CMK (cell line): ENCODE measurements at regions not wholly inside any gene's neighbourhood (a gene's known extent, or its start where the extent isn't known, plus 50 kb on each side); places are given as distances from the start of the nearest gene placed in this dataset.
"Not testable (repeated sequence)": the region's sequence is repeated elsewhere in the genome, so short reads cannot be mapped to it uniquely, and the experiment has no call there.

ENCODE experiments used
- DNase-seq: peaks from one replicate; pipeline ENCODE4 v3.0.0-alpha.2; 2010; ENCODE audit warnings: low read depth

DNA sequence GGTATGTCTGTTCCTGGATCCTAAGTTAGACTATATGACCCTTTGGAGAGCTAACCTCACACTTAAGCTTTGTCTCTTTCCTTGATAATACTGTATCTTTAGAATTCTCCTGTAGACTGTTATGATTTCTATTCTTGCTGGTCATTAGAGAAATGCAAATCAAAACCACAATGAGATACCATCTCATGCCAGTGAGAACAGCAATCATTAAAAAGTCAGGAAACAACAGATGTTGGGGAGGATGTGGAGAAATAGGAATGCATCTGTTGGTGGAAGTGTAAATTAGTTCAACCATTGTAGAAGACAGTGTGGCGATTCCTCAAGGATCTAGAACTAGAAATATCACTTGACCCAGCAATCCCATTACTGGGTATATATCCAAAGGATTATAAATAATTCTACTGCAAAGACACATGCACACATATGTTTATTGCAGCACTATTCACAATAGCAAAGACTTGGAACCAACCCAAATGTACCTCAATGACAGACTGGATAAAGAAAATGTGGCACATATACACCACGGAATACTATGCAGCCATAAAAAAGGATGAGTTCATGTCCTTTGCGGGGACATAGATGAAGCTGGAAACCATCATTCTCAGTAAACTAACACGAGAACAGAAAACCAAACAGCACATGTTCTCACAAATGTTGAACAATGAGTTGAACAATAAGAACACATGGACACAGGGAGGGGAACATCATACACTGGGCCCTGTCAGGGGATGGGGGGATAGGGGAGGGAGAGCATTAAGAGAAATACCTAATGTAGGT lies 867.8 kb upstream of the ADGRB3 start:
- not testable (repeated sequence) for DNase-seq

GRCh38 chr6:67766057-67766456 lies 869.0 kb upstream of the ADGRB3 start:
- DNase-seq = no peak

GRCh38 chr6:67759001-67759400 lies 876.1 kb upstream of the ADGRB3 start:
- no peak for DNase-seq

DNA sequence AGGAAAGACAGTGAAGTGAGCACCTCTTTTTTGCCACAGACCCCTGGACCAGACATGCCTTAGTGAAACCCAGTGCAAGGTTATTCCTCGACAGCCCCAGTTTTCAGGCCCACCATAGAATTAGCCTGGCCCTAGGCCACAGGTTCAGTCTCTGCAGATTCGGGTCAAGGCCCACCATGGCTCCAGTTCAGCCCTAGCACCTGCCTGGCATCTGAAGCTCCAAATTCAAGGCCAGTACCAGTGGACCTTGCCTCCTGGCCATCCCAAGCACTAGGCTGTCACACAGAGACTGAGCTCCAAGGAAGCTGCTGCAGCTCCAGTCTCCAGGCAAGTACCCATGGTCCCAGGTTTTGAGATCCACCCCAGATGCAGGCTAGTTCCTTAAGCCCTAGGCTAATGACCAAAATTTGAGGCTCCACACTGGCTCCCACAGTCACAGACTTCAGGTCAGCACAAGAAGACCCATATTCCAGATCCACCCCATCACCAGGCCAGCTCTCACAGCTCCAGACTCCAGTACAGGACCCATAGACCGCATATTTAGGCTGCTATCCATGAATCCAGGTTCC lies 877.5 kb upstream of the ADGRB3 start:
- no peak for DNase-seq

DNA sequence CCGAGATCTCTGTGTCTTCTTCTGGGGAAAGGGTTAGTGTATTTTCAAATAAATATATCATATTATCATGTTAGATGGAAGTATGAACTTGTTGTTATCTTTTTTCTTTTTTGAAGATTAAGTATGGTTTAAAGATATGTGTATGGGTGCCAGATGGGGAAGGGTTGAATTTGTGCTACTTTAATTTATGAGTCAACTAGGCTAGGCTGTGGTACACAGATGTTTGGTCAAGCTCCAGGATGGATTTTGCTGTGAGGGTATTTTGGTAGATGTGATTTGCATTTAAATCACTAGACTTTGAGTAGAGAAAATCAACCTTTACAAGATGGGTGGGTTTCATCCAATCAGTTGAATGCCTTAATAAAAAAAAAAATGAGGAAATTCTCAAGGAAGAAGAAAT lies 886.6 kb upstream of the ADGRB3 start:
- DNase-seq = no peak

- no peak for DNase-seq
Observed at GRCh38 chr6:67736816-67737215, 898.3 kb upstream of the ADGRB3 start.

GRCh38 chr6:67736161-67736560 lies 898.9 kb upstream of the ADGRB3 start:
- DNase-seq = no peak

GRCh38 chr6:67735623-67736022 lies 899.5 kb upstream of the ADGRB3 start:
- no peak for DNase-seq

DNA sequence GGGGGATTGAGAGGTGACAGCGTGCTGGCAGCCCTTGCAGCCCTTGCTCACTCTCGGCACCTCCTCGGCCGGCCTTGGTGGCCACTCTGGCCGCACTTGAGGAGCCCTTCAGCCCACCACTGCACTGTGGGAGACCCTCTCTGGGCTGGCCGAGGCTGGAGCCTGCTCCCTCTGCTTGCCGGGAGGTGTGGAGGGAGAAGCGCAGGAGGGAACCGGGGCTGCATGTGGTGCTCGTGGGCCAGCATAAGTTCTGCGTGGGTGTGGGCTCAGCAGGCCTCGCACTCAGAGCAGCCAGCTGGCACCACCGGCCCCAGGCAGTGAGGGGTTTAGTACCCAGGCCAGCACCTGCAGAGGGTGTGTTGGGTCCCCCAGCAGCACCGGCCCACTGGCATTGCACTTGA lies 912.2 kb upstream of the ADGRB3 start:
- no peak for DNase-seq

DNA sequence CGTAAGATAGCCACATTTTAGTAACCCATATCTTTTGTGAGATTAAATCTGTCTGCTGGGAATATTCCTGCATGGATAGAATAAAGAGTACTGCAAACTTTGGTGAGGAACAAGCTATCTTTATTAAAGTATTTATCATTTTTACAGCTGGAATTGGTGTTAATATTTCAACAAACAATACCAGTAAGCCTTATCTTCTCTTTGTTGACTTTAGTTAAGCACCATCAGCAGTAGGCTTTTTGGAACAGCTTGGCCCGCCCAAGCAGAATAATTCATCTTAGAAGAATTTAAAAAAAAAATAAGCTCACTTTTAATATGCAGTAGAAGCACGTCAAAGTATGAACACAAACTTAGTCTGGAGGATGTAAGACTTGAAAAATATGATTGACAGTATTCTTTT lies 917.8 kb upstream of the ADGRB3 start:
- DNase-seq = no peak

- DNase-seq = no peak
Observed at GRCh38 chr6:67706388-67706787, 928.7 kb upstream of the ADGRB3 start.

- DNase-seq = no peak
Observed at GRCh38 chr6:67698534-67698933, 936.5 kb upstream of the ADGRB3 start.

GRCh38 chr6:67694127-67694526 lies 941.0 kb upstream of the ADGRB3 start:
- DNase-seq = no peak

DNA sequence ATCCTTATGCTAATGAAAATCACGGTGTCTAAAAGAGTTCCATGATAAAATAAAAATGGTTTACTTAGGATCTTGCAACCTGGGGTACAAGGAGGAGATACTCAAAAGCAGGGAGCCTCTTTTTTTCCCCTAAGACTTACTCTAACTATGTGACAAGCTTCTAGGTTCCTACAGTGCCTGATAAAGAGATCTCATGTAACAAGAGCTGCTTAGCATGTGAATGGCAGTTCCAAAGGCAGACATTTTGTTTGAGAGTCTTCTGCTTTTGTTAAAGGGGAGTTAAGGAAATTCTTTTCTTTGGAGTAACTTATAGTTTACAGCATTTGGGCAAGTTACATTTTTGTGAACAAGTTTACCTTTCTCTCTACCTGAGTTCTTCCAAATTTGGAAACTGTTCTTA lies 945.8 kb upstream of the ADGRB3 start:
- DNase-seq = no peak

- DNase-seq = no peak
Observed at GRCh38 chr6:67687396-67687795, 947.7 kb upstream of the ADGRB3 start.

DNA sequence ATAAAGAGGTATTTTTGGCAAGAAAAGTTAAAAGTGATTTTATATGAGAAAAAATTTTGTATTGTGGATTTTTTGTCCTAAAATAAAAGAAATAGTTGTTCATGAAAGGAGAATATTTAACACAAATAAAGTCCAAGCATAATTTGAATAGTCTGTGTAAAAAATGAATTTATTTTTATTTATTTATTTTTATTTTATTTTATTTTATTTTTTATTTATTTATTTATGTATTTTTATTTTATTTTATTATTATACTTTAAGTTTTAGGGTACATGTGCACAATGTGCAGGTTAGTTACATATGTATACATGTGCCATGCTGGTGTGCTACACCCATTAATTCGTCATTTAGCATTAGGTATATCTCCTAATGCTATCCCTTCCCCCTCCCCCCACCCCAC lies 948.9 kb upstream of the ADGRB3 start:
- DNase-seq = not testable (repeated sequence)

DNA sequence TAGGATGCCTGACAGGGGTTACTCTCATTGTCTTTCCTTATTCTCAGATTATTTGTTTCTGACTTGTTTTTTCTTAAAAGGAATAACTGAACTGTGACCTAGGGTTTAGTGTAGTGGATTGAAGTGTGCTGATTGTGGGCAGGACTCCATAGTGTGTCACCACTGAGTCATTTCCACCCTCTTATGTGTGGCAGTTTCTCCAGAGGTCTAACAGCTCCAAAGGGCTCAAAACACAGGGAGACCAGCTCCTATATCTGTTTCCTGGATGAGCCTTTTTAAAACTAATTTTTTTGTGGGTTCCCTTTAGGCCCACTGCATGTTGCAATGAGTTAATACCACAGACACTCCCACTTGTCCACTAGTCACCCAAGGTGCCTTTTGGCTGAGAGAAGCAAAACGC lies 951.1 kb upstream of the ADGRB3 start:
- no peak for DNase-seq

DNA sequence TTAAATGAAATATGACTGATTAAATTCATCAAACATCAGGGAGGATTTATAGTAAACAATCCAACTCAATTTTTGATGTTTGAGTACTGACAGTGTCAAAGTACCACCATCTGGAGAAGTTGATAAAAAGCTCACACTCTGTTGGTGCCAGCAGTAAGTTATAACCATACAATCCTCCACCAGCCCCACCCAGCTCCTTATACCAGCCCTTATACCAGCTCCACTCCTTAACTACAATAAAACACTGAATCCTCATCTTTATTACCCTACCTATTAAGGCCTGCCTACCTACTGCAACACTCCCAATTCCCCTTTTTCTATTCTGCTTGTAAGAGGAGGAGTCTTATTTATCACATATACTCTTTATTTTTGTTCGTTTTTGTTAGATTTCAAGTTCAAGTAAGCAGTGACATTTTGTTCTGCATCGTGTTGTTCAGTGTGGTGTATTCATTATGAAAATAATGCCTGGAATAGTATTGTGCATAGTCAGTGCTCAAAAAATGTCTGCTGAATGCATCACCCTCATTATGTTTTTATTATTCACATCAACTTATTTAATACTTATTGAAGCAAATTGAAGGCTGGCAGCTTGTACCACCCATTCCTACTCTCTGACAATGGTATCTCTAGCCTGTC lies 954.7 kb upstream of the ADGRB3 start:
- DNase-seq = no peak

GRCh38 chr6:67679566-67680296 lies 955.4 kb upstream of the ADGRB3 start:
- no peak for DNase-seq

- no peak for DNase-seq
Observed at GRCh38 chr6:67676892-67677291, 958.2 kb upstream of the ADGRB3 start.

DNA sequence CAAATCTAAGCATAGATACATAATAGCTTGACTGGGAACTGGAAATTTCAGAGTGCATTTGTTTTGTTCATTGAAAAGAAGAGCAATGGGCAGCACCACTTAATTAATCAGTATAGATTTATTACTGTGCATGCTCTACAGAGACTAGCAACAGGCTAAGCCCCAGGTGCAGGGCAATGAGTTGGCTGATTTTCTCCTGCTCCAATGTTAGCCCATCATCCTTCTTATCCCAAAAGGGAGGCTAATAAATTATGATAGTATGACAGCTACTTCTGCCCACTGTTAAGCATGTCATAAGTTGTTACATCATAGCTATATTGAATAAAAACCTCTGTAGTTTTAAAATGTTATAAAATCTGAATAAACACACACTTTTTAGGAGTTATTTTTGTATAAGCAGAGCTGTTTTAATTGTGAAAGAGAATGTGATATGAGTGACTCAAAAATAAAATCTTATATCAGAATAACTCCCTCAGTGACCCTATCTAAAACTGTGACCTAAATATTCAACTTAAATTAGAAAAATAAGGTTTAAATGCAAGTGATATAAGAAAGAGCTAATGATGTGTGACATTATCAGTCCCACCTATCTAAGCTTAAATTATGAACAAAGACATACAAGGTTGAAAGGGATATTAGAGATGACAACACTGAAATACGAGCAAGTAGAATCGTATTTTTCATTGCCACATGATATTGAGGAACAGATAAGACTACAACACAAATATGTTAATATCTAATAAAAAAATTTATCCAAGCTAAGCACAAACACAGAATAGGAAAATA lies 967.3 kb upstream of the ADGRB3 start:
- no peak for DNase-seq
